Activated B cell treated with CpG ODN at 0.5 μM for 24 hours (primary cell): ENCODE measurements at regions not wholly inside any gene's neighbourhood (a gene's known extent, or its start where the extent isn't known, plus 50 kb on each side); places are given as distances from the start of the nearest gene placed in this dataset.

Source experiments
- ATAC-seq: fragments of 200-7000 bp; cut with Tn5 transposase; one replicate; pipeline ENCODE4 v1.10.0; 2021; ENCODE audit warnings: low read depth, mild to moderate bottlenecking, moderate library complexity
- CTCF ChIA-PET: fragments of 350-600 bp; sonication (Branson Sonifier 250); formaldehyde crosslinking; loops from one replicate; lab custom pipeline; 2021; ENCODE audit warnings: antibody characterized with exemption; lab: Charles Lee
- POLR2A ChIA-PET: fragments of 350-600 bp; sonication (Branson Sonifier 250); formaldehyde crosslinking; loops from one replicate; lab custom pipeline; 2021; ENCODE audit warnings: antibody characterized with exemption; lab: Charles Lee
- DNase-seq: peaks from one replicate; pipeline ENCODE4 v3.0.0; 2022
- H3K27ac Mint-ChIP-seq: one replicate; pipeline ENCODE4 v1.8.0; 2020; ENCODE audit warnings: mixed read lengths
- H3K27me3 Mint-ChIP-seq: one replicate; pipeline ENCODE4 v1.8.0; 2021; ENCODE audit warnings: mixed read lengths
- H3K36me3 Mint-ChIP-seq: one replicate; pipeline ENCODE4 v1.8.0; 2021; ENCODE audit warnings: low read depth, mixed read lengths
- H3K4me1 Mint-ChIP-seq: one replicate; pipeline ENCODE4 v1.8.0; 2021; ENCODE audit warnings: mixed read lengths
- H3K4me3 Mint-ChIP-seq: one replicate; pipeline ENCODE4 v1.8.0; 2020; ENCODE audit warnings: mild to moderate bottlenecking, mixed read lengths
- H3K9me3 Mint-ChIP-seq: one replicate; pipeline ENCODE4 v1.8.0; 2020; ENCODE audit warnings: mixed read lengths
- CTCF ChIP-seq: fragments of 200-600 bp; IDR thresholded peaks from one replicate; pipeline ENCODE4 v1.8.0; 2022; ENCODE audit warnings: antibody characterized with exemption, mild to moderate bottlenecking
- intact Hi-C: fragments of 100-400 bp; cut with micrococcal nuclease; formaldehyde crosslinking; loops from one replicate; pipeline ENCODE4 v1.15.1; 2024

GRCh38 chr4:83890816-83891215 is 354.9 kb downstream of the GPAT3 start:
- no peak for DNase-seq
- Mint-ChIP-seq H3K27me3 (no peaks in the 10 kb centered on the region), H3K36me3 (no peaks in the 10 kb centered on the region), H3K9me3 (no peaks in the 10 kb centered on the region), H3K4me1 (no peaks in the 10 kb centered on the region), H3K27ac (no peak overlapping the region), H3K4me3 (no peak overlapping the region)
- TF ChIP-seq CTCF: no peak
- ChIA-PET CTCF (no interaction called here), POLR2A (no interaction called here)
- no peak for ATAC-seq
- intact Hi-C loops: no loop called here

- TF ChIP-seq CTCF: no peak
- Mint-ChIP-seq H3K4me3 (no peak overlapping the region), H3K27ac (no peak overlapping the region), H3K4me1 (no peaks in the 10 kb centered on the region), H3K27me3 (no peaks in the 10 kb centered on the region), H3K9me3 (no peaks in the 10 kb centered on the region), H3K36me3 (no peaks in the 10 kb centered on the region)
- no peak for ATAC-seq
- intact Hi-C loops: no loop called here
- CTCF ChIA-PET: no interaction called here
- no peak for DNase-seq
- POLR2A ChIA-PET: no interaction called here
These were observed 354.3 kb downstream of the GPAT3 start for GRCh38 chr4:83890231-83890630.

GRCh38 chr4:83889802-83890201 is 353.9 kb downstream of the GPAT3 start:
- Mint-ChIP-seq H3K36me3 (no peaks in the 10 kb centered on the region), H3K4me1 (no peaks in the 10 kb centered on the region), H3K9me3 (no peaks in the 10 kb centered on the region), H3K27ac (no peak overlapping the region), H3K27me3 (no peaks in the 10 kb centered on the region), H3K4me3 (no peak overlapping the region)
- POLR2A ChIA-PET: no interaction called here
- intact Hi-C loops: no loop called here
- CTCF ChIA-PET: no interaction called here
- no peak for ATAC-seq
- DNase-seq: no peak
- no peak for TF ChIP-seq CTCF

GRCh38 chr4:83885256-83886182 is 349.6 kb downstream of the GPAT3 start:
- ChIA-PET POLR2A (no interaction called here), CTCF (no interaction called here)
- no peak overlapping the region for H3K4me3 Mint-ChIP-seq
- H3K9me3 Mint-ChIP-seq: no peaks in the 10 kb centered on the region
- DNase-seq (no peak), ATAC-seq (no peak)
- H3K27me3 Mint-ChIP-seq: no peaks in the 10 kb centered on the region
- H3K4me1 Mint-ChIP-seq: no peaks in the 10 kb centered on the region
- H3K36me3 Mint-ChIP-seq: no peaks in the 10 kb centered on the region
- no peak for TF ChIP-seq CTCF
- no peak overlapping the region for H3K27ac Mint-ChIP-seq
- intact Hi-C loops: no loop called here

GRCh38 chr4:83876047-83876446 is 340.1 kb downstream of the GPAT3 start:
- no peak overlapping the region for H3K27ac Mint-ChIP-seq
- ATAC-seq: no peak
- intact Hi-C loops: no loop called here
- no peaks in the 10 kb centered on the region for H3K36me3 Mint-ChIP-seq
- H3K4me3 Mint-ChIP-seq: no peak overlapping the region
- CTCF ChIA-PET: no interaction called here
- TF ChIP-seq CTCF: no peak
- H3K27me3 Mint-ChIP-seq: peaks cover 2% of the 10 kb centered on the region
- no peak for DNase-seq
- H3K4me1 Mint-ChIP-seq: no peaks in the 10 kb centered on the region
- POLR2A ChIA-PET: no interaction called here
- no peaks in the 10 kb centered on the region for H3K9me3 Mint-ChIP-seq
